GM10248 (cell line): ENCODE measurements at regions not wholly inside any gene's neighbourhood (a gene's known extent, or its start where the extent isn't known, plus 50 kb on each side); places are given as distances from the start of the nearest gene placed in this dataset.

Source experiments
- CTCF ChIA-PET: fragments of 300-600 bp; sonication (Branson Sonifier 250); formaldehyde crosslinking; extraction: SDS; loops from one replicate; lab custom pipeline; 2021; ENCODE audit warnings: antibody characterized with exemption; lab: Yijun Ruan, JAX
- POLR2A ChIA-PET: fragments of 350-650 bp; sonication (Branson Sonifier 250); formaldehyde crosslinking; extraction: SDS; loops from one replicate; lab custom pipeline; 2020; ENCODE audit warnings: antibody characterized with exemption; lab: Yijun Ruan, JAX
- DNase-seq: peaks from one replicate; pipeline ENCODE4 v3.0.0; 2012; ENCODE audit errors: extremely low spot score
- TF ChIP-seq, protein P1 (sequence below): IDR thresholded peaks from 2 replicates; pipeline ENCODE4 v1.5.1; 2012; ENCODE audit warnings: mild to moderate bottlenecking, low read depth; ENCODE audit errors: extremely low read depth, missing control alignments, control extremely low read depth

GRCh38 chr13:90547272-90547790, 800.2 kb upstream of the MIR17HG start:
- TF ChIP-seq, protein P1, sequence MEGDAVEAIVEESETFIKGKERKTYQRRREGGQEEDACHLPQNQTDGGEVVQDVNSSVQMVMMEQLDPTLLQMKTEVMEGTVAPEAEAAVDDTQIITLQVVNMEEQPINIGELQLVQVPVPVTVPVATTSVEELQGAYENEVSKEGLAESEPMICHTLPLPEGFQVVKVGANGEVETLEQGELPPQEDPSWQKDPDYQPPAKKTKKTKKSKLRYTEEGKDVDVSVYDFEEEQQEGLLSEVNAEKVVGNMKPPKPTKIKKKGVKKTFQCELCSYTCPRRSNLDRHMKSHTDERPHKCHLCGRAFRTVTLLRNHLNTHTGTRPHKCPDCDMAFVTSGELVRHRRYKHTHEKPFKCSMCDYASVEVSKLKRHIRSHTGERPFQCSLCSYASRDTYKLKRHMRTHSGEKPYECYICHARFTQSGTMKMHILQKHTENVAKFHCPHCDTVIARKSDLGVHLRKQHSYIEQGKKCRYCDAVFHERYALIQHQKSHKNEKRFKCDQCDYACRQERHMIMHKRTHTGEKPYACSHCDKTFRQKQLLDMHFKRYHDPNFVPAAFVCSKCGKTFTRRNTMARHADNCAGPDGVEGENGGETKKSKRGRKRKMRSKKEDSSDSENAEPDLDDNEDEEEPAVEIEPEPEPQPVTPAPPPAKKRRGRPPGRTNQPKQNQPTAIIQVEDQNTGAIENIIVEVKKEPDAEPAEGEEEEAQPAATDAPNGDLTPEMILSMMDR, result no peak
- no peak for DNase-seq
- ChIA-PET POLR2A (no interaction called here), CTCF (no interaction called here)

DNA sequence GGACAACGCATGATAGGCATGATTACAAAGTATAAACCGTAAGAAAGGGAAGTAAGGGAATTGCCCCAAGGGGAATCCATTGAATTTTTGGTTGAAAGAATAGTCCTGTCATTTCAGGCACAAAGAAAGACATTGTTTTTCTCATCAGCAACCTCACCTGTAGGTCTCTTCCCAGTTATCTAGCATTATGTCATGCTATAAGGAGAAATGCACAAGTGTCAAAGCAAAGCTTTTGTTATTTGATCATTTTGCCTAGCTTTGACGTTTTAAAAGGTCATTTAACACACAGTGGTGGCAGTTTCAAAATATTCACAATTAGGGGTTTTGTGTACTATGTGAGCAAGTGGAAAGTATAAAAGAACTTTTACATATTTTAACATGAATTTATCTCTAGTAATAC, 796.2 kb upstream of the MIR17HG start:
- ChIA-PET CTCF (no interaction called here), POLR2A (no interaction called here)
- no peak for DNase-seq
- TF ChIP-seq, protein P1, result no peak

DNA sequence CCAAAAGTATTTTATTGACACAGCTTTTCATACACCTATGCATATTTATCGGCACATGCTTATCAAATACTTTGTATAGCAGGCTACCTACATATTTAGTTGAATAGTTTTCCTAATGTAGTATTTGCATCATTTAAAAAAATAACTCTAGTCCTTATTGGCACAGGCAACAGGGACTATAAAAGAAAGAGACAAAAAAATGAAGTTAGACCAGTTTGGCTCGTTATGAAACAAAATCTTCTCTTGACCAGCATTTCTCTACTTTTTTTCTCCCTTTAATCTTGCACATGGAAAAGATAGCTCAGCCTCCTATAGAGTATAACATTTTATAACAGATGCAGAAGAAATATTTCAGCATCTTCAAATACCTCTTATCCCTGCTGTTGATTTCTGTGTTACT, 794.8 kb upstream of the MIR17HG start:
- ChIA-PET CTCF (no interaction called here), POLR2A (no interaction called here)
- no peak for DNase-seq
- TF ChIP-seq, protein P1, result no peak

DNA sequence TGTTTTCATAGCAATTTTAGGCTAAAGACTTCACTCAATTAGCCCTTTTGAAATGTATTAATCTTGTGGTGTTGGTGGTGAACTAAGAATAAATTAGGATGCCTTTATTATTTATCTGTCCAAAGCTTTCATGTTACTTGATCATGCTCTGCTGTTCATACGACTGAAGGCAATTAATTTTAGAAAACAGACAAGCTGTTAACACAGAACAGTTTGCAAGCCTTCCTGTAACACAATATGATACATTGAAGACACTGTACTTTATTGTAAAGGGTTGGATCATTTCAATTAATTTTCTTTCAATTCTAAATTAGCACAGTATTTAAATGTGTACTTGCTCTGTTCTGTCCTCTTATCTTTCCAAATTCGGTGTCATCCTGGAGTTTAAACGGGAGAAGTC, 794.3 kb upstream of the MIR17HG start:
- ChIA-PET POLR2A (no interaction called here), CTCF (no interaction called here)
- no peak for DNase-seq
- TF ChIP-seq, protein P1, result no peak

GRCh38 chr13:90557626-90558025, 789.9 kb upstream of the MIR17HG start:
- POLR2A ChIA-PET, result no interaction called here
- no peak for DNase-seq
- TF ChIP-seq, protein P1, result no peak

DNA sequence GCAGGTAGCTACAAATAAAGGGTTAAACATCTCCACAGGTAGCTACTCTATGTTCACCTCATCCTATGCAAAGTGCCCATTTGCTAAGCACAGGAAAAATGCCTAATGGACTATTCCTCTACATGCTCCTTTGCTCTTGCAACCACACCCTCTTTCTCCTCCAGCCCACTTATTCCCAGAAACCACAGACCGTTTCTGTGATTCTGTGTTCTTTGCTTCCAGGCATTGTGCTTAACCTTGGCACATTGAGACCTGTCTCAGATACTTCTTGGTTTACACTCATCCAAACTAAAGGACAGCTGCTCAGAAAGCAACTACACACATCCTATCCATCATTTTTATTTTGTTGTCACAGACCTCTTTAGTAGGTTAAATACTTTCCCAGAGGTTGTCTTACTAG, 785.0 kb upstream of the MIR17HG start:
- DNase-seq, result no peak
- TF ChIP-seq, protein P1, result no peak
- CTCF ChIA-PET, result no interaction called here
- POLR2A ChIA-PET, result no interaction called here

More at GRCh38 chr13:90557626-90558025, 789.9 kb upstream of the MIR17HG start:
- CTCF ChIA-PET, result no interaction called here
